ENCODE measurements at regions not wholly inside any gene's neighbourhood (a gene's known extent, or its start where the extent isn't known, plus 50 kb on each side); places are given as distances from the start of the nearest gene placed in this dataset.

- ATAC-seq (no peak), DNase-seq (ENCODE audit: low read depth, low spot score) (no peak)
- no peaks in the 10 kb centered on the region for H3K27me3 ChIP-seq (ENCODE audit: control insufficient read depth, insufficient read depth, low read length)
- intact Hi-C loops (cut with micrococcal nuclease; ENCODE audit: unreplicated experiment) = no loop called here
- H3K9me3 ChIP-seq (ENCODE audit: control insufficient read depth, insufficient read depth, low read depth, low read length) = no peaks in the 10 kb centered on the region
- in situ Hi-C loops (cut with HindIII; ENCODE audit: low pct_unique_long_range_greater_than_20kb, low sequenced_read_pairs) = no loop called here
- no peak overlapping the region for H3K4me3 ChIP-seq (ENCODE audit: low read depth in 2 of 2, low read length in 2 of 2)
- no peaks in the 10 kb centered on the region for H3K4me1 ChIP-seq (ENCODE audit: control insufficient read depth, insufficient read depth, low read length)
- BruUV-seq (replicated peaks) = no TSS peak
- no peak overlapping the region for H3K27ac ChIP-seq (ENCODE audit: low read length)
- TF ChIP-seq SIN3A (IDR thresholded peaks at IDR 0.05; ENCODE audit: borderline replicate concordance, insufficient read depth, low read depth, low read length) = no peak
- TF ChIP-seq, protein P1, sequence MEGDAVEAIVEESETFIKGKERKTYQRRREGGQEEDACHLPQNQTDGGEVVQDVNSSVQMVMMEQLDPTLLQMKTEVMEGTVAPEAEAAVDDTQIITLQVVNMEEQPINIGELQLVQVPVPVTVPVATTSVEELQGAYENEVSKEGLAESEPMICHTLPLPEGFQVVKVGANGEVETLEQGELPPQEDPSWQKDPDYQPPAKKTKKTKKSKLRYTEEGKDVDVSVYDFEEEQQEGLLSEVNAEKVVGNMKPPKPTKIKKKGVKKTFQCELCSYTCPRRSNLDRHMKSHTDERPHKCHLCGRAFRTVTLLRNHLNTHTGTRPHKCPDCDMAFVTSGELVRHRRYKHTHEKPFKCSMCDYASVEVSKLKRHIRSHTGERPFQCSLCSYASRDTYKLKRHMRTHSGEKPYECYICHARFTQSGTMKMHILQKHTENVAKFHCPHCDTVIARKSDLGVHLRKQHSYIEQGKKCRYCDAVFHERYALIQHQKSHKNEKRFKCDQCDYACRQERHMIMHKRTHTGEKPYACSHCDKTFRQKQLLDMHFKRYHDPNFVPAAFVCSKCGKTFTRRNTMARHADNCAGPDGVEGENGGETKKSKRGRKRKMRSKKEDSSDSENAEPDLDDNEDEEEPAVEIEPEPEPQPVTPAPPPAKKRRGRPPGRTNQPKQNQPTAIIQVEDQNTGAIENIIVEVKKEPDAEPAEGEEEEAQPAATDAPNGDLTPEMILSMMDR (IDR thresholded peaks at IDR 0.05) = no peak
- TF ChIP-seq POLR2AphosphoS5 (IDR thresholded peaks at IDR 0.05; ENCODE audit: low read depth, low read length) = no peak
- TF ChIP-seq, protein P2, sequence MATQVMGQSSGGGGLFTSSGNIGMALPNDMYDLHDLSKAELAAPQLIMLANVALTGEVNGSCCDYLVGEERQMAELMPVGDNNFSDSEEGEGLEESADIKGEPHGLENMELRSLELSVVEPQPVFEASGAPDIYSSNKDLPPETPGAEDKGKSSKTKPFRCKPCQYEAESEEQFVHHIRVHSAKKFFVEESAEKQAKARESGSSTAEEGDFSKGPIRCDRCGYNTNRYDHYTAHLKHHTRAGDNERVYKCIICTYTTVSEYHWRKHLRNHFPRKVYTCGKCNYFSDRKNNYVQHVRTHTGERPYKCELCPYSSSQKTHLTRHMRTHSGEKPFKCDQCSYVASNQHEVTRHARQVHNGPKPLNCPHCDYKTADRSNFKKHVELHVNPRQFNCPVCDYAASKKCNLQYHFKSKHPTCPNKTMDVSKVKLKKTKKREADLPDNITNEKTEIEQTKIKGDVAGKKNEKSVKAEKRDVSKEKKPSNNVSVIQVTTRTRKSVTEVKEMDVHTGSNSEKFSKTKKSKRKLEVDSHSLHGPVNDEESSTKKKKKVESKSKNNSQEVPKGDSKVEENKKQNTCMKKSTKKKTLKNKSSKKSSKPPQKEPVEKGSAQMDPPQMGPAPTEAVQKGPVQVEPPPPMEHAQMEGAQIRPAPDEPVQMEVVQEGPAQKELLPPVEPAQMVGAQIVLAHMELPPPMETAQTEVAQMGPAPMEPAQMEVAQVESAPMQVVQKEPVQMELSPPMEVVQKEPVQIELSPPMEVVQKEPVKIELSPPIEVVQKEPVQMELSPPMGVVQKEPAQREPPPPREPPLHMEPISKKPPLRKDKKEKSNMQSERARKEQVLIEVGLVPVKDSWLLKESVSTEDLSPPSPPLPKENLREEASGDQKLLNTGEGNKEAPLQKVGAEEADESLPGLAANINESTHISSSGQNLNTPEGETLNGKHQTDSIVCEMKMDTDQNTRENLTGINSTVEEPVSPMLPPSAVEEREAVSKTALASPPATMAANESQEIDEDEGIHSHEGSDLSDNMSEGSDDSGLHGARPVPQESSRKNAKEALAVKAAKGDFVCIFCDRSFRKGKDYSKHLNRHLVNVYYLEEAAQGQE (IDR thresholded peaks at IDR 0.05; ENCODE audit: insufficient read depth in 1 of 2, low read depth in 2 of 2, low read length in 1 of 2) = no peak
- no peak for TF ChIP-seq TCF7L2 (IDR thresholded peaks at IDR 0.05; ENCODE audit: low read depth, low read length)
- H3K36me3 ChIP-seq (ENCODE audit: control insufficient read depth, insufficient read depth, low read length) = no peaks in the 10 kb centered on the region
- ChIA-PET CTCF (no interaction called here), POLR2A (no interaction called here)
Observed at GRCh38 chr4:184563621-184564020, 85.6 kb downstream of the CASP3 start.

DNA sequence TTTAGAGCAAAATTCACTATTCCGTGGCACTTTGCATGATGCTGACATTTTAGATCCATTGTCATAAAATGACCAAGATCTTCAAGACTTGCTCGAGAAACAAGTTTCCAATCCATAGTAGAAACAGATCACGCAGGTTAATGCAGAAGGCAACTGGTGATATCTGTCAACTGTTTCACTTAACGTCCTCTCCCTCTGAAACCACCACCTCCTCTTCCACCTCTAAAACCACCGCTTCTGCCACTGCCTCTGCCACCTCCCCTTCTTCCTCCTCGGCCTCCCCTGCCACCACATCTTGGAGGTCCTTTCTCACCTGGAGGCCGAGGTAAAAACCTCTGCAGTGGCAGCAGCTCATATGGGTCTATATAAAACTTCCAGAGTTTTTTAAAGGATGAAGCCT lies 84.6 kb upstream of the IRF2 start:
- ATAC-seq (no peak), DNase-seq (ENCODE audit: low read depth, low spot score) (no peak)
- Histone ChIP-seq H3K9me3 (ENCODE audit: control insufficient read depth, insufficient read depth, low read depth, low read length) (no peaks in the 10 kb centered on the region), H3K36me3 (ENCODE audit: control insufficient read depth, insufficient read depth, low read length) (no peaks in the 10 kb centered on the region), H3K4me1 (ENCODE audit: control insufficient read depth, insufficient read depth, low read length) (no peaks in the 10 kb centered on the region), H3K27me3 (ENCODE audit: control insufficient read depth, insufficient read depth, low read length) (no peaks in the 10 kb centered on the region), H3K4me3 (ENCODE audit: low read depth in 2 of 2, low read length in 2 of 2) (no peak overlapping the region), H3K27ac (ENCODE audit: low read length) (no peak overlapping the region)
- no TSS peak for BruUV-seq (replicated peaks)
- TF ChIP-seq, protein P2 (IDR thresholded peaks at IDR 0.05; ENCODE audit: insufficient read depth in 1 of 2, low read depth in 2 of 2, low read length in 1 of 2) = no peak
- no peak for TF ChIP-seq SIN3A (IDR thresholded peaks at IDR 0.05; ENCODE audit: borderline replicate concordance, insufficient read depth, low read depth, low read length)
- TF ChIP-seq TCF7L2 (IDR thresholded peaks at IDR 0.05; ENCODE audit: low read depth, low read length) = no peak
- TF ChIP-seq, protein P1 (IDR thresholded peaks at IDR 0.05) = no peak
- no peak for TF ChIP-seq POLR2AphosphoS5 (IDR thresholded peaks at IDR 0.05; ENCODE audit: low read depth, low read length)
- POLR2A ChIA-PET = interaction anchor here (0.6 kb wide), 1 partner anchor 91 kb away, joined by 10 read pairs; the partner anchor contains the start of genes CASP3 and PRIMPOL
- intact Hi-C loops (cut with micrococcal nuclease; ENCODE audit: unreplicated experiment) (loop anchor here (10.0 kb wide), 1 partner anchor 56 kb away; no protein-coding TSS in a partner anchor), in situ Hi-C loops (cut with HindIII; ENCODE audit: low pct_unique_long_range_greater_than_20kb, low sequenced_read_pairs) (no loop called here)
- CTCF ChIA-PET = no interaction called here

Measured in Panc1 (cell line).